ENCODE measurements at regions not wholly inside any gene's neighbourhood (a gene's known extent, or its start where the extent isn't known, plus 50 kb on each side); places are given as distances from the start of the nearest gene placed in this dataset.
"Not testable (repeated sequence)": the region's sequence is repeated elsewhere in the genome, so short reads cannot be mapped to it uniquely, and the experiment has no call there.

DNA sequence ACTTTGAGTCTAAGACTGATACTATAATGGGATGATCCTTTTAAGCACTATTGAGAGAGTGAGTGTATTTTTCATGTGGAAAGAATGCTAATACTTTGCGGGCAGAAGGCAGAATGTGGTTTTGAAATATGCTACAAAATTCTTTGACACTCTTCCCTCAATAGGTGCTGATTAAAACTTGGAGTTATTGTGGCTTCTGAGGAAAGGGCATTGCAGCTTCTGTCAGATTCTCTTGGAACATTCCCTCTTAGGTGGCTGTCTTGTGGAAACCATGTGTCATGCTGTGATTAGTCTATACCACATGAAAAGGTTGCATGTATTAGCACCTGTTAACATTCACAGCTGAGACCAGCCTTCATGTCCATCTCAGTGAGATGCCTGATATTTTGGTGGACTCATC, 547.0 kb downstream of the STIM2 start:
- POLR2A ChIA-PET: no interaction called here
- TF ChIP-seq, protein P1, sequence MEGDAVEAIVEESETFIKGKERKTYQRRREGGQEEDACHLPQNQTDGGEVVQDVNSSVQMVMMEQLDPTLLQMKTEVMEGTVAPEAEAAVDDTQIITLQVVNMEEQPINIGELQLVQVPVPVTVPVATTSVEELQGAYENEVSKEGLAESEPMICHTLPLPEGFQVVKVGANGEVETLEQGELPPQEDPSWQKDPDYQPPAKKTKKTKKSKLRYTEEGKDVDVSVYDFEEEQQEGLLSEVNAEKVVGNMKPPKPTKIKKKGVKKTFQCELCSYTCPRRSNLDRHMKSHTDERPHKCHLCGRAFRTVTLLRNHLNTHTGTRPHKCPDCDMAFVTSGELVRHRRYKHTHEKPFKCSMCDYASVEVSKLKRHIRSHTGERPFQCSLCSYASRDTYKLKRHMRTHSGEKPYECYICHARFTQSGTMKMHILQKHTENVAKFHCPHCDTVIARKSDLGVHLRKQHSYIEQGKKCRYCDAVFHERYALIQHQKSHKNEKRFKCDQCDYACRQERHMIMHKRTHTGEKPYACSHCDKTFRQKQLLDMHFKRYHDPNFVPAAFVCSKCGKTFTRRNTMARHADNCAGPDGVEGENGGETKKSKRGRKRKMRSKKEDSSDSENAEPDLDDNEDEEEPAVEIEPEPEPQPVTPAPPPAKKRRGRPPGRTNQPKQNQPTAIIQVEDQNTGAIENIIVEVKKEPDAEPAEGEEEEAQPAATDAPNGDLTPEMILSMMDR (IDR thresholded peaks at IDR 0.05; ENCODE audit: control extremely low read depth, extremely low read depth, low read depth, missing control alignments): no peak
- DNase-seq (ENCODE audit: extremely low spot score): no peak
- CTCF ChIA-PET: interaction anchor here (1.3 to 1.4 kb wide), 2 partner anchors 9 to 197 kb away, joined by 3 read pairs; no protein-coding TSS in a partner anchor

DNA sequence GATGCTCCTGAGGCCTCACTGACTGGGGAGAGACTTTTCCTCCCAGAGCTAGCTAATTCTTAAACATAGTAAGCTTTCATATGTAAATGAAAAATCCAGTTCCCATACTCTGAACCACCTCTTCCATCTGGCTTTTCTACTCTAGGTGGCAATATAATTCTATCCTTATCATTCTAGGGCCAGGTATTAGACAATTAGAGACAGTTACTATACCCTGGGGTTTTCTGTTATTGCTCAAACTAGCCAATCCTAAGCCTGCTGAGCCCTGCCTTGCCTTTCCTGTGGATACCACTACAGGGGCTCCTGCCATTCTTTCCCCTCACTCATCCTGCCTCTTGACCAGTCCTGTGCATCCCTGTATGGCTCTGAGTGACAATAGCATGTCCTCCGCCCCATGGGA, 552.0 kb downstream of the STIM2 start:
- ChIA-PET CTCF (no interaction called here), POLR2A (no interaction called here)
- DNase-seq (ENCODE audit: extremely low spot score): no peak
- TF ChIP-seq, protein P1 (IDR thresholded peaks at IDR 0.05; ENCODE audit: control extremely low read depth, extremely low read depth, low read depth, missing control alignments): no peak

DNA sequence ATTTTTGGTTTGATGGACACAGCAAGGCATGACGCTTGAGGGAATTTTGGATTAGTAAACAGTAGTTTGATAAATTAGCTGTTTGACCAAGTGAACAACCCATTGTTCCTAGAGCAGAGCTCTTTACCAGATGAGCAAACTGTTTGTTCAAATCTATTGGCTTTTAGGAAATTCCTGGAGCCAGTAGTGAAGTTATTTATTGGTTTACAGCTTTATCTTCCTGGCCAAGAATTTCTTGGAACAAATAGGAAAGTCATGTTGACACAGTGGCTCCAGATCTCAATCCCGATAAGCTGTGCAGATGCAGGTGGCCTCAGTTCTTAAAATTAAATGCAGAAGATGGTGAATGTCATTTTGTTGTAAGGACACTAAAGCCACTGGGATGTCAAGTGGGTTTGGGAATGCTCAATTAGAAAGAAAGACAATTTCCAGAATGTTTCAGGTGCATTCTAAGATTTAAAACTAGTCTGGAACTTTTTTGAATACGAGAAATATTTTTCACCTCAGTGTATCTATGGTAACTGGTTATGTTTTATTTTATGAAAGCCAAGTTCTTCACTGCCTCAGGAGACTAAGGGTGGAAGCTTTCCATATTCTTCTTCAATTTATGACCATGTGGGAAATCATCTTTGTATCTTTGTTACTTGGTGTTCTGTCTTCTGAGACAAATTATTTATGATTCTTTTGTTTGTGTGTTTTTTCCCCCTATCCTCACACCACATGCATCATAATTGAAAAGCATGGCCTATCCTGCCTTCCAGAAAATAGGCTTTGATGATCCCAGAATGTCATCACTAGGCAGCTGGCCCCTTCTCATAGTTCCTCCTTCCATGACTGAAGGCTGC, 554.5 kb downstream of the STIM2 start:
- ChIA-PET CTCF (no interaction called here), POLR2A (no interaction called here)
- TF ChIP-seq, protein P1 (IDR thresholded peaks at IDR 0.05; ENCODE audit: control extremely low read depth, extremely low read depth, low read depth, missing control alignments): no peak
- DNase-seq (ENCODE audit: extremely low spot score): no peak

DNA sequence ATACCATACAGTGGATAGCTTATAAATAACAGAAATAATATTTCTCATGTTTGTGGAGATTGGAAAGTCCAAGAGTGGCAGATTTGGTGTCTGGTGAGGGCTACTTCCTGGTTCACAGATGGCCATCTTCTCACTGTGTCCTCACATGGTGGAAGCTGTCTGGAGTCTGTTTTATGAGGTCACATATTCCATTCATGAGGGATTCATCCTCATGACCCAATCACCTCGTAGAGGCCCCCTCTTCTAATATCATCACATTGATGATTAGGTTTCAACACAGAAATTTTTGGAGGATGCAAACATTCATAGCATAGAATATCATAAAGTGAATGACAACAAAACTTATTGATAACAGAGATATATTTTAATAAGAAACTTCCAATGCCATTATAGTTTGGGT, 568.0 kb downstream of the STIM2 start:
- TF ChIP-seq, protein P1 (IDR thresholded peaks at IDR 0.05; ENCODE audit: control extremely low read depth, extremely low read depth, low read depth, missing control alignments): no peak
- no peak for DNase-seq (ENCODE audit: extremely low spot score)
- ChIA-PET POLR2A (no interaction called here), CTCF (no interaction called here)

DNA sequence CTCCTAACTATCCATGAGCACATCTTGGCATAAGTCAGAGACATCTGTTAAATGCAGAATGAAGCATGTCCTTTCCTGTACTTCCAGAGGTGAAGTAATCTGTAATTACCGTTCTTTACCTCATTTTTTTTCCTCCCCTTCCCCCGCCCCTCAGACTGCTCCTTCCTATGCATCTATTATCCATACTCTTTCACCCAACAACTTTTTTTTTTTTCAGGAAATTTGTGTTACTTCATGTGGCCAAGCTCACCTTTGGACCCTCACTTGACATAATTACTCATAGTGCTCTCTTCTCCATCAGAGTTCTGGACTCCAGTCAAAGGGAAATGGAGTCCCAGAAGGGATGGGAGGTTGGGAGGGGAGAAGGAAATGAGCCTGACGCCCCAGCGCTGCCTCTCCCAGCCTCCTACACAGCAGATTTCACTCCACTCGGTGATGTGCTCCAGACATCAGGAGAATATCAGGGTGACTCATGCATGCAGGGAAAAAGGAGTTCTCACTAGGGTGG, 568.8 kb downstream of the STIM2 start:
- ChIA-PET CTCF (no interaction called here), POLR2A (no interaction called here)
- DNase-seq (ENCODE audit: extremely low spot score): no peak

DNA sequence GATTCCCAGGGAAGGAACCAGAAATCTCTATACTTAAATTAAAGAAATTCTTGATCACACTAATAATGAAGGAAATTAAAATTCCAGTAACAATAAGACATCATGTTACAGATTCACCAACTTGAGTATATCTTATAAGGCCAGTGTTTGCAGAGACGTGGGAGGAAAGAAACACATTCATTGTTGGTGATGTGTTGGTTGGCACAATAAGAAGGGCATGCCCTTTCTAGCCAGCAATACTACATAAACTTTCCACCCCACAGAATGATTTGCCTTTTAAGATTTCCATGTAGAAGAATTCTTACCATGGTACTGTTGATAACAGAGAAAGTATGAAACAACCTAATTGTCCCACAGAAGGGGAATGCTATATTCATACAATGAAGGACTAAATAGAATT, 581.5 kb downstream of the STIM2 start:
- no peak for DNase-seq (ENCODE audit: extremely low spot score)
- CTCF ChIA-PET: no interaction called here
- POLR2A ChIA-PET: no interaction called here
- TF ChIP-seq, protein P1 (IDR thresholded peaks at IDR 0.05; ENCODE audit: control extremely low read depth, extremely low read depth, low read depth, missing control alignments): no peak

More for the DNA sequence above, 568.8 kb downstream of the STIM2 start:
- TF ChIP-seq, protein P1 (IDR thresholded peaks at IDR 0.05; ENCODE audit: control extremely low read depth, extremely low read depth, low read depth, missing control alignments): no peak

DNA sequence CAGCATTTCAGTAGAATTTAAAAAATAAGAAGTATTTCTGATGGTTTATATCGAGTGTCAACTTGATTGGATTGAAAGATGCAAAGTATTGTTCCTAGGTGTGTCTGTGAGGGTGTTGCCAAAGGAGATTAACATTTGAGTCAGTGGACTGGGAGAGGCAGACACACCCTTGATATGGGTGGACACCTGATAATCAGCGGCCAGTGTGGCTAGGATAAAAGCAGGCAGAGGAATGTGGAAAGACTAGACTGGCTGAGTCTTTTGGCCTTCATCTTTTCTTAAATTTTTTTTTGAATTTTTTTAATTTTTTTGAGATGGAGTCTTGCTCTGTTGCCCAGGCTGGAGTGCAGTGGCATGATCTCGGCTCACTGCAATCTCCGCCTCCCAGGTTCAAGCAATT, 582.0 kb downstream of the STIM2 start:
- POLR2A ChIA-PET; DNase-seq (ENCODE audit: extremely low spot score); CTCF ChIA-PET: not testable (repeated sequence)
